Psoas muscle (tissue), 7 donors: ENCODE measurements at regions not wholly inside any gene's neighbourhood (a gene's known extent, or its start where the extent isn't known, plus 50 kb on each side); places are given as distances from the start of the nearest gene placed in this dataset.

ENCODE experiments used
- ATAC-seq, 4 donors: fragments of 200-7000 bp; cut with Tn5 transposase; one replicate each; pipeline ENCODE4 v1.9.1; 2020; ENCODE audit warnings: moderate library complexity in 3 of 4, mild to moderate bottlenecking in 2 of 4
- DNase-seq, 2 donors: peaks; one replicate each; pipeline ENCODE4 v3.0.0-alpha.2; 2020
- H3K27ac ChIP-seq: fragments of 200-600 bp; one replicate; pipeline ENCODE4 v1.8.0; 2022
- H3K27me3 ChIP-seq, 3 donors: fragments of 200-600 bp in 1 of 3; one replicate each; pipeline versions ENCODE4 v1.6.1 to v1.8.0; 2013 to 2022; ENCODE audit warnings: low read length in 2 of 3, mild to moderate bottlenecking in 2 of 3, moderate library complexity in 1 of 3; ENCODE audit not compliant: insufficient read depth in 3 of 3
- H3K36me3 ChIP-seq, 2 donors: fragments of 200-600 bp in 1 of 2; one replicate each; pipeline versions ENCODE4 v1.6.1 to v1.8.0; 2013 to 2022; ENCODE audit warnings: low read depth in 1 of 2, mild to moderate bottlenecking in 1 of 2, moderate library complexity in 1 of 2; ENCODE audit not compliant: insufficient read depth in 1 of 2
- H3K4me1 ChIP-seq: fragments of 200-600 bp; one replicate; pipeline ENCODE4 v1.8.0; 2022
- H3K4me3 ChIP-seq: fragments of 200-600 bp; one replicate; pipeline ENCODE4 v1.8.0; 2022; ENCODE audit warnings: mild to moderate bottlenecking
- H3K9me3 ChIP-seq: fragments of 200-600 bp; one replicate; pipeline ENCODE4 v1.8.0; 2022
- WGBS, 3 donors: extraction: QIAGEN DNeasy Blood & Tissue Kit; methylation state at CpG; one replicate each; pipeline versions ENCODE4 v1.1.6 to v1.1.7; 2013; 5-methylcytosine and 5-hydroxymethylcytosine counted together
- intact Hi-C, 2 donors: fragments of 100-400 bp; cut with DNase I; formaldehyde crosslinking; loops; one replicate each; pipeline versions ENCODE4 v1.11.0 to v1.14.2; 2022
- TF ChIP-seq, protein P1 (sequence below): fragments of 200-600 bp; IDR thresholded peaks from one replicate; pipeline ENCODE4 v1.8.0; 2022; ENCODE audit warnings: antibody characterized with exemption
- donor health status: healthy with polysubstance abuse.
- donor health status: DM: no; HTN: no; CAD: no; lungs with moderate emphysema.
- donor health status: Bipolar disorder and iron deficiency.
- donor health status: healthy.
- donor health status: DM: yes; HTN: yes; CAD: no.
- donor health status: DM: no; HTN: no; CAD: no.
- donor health status: DM: yes; HTN: yes; CAD: no.

DNA sequence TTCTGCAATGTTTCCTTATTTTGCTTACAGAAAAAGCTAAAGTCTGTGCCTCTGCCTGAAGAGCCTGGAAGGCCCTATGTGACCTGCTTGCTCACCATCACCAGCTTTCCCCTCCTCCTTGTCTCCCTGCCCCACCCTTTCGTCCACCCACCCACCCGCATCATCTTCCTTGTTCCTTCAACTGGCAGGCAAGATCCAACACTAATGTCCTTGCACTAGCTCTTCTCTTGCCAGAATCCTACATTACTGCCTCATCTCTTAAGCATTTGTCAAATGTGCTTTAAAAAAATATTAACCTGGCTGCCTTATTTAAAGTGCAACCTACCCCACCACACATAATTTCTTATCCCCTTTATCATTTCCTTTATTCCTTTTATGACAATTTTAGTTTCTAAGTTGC lies 165.1 kb upstream of the PPP3CA start:
- H3K27me3 ChIP-seq = peaks cover 0 to 2% (median 0%) of the 10 kb centered on the region in 3 donors
- DNase-seq (no peak), ATAC-seq (no peak)
- H3K4me1 ChIP-seq = no peaks in the 10 kb centered on the region
- no peaks in the 10 kb centered on the region for H3K36me3 ChIP-seq
- no peak overlapping the region for H3K27ac ChIP-seq
- TF ChIP-seq, protein P1, sequence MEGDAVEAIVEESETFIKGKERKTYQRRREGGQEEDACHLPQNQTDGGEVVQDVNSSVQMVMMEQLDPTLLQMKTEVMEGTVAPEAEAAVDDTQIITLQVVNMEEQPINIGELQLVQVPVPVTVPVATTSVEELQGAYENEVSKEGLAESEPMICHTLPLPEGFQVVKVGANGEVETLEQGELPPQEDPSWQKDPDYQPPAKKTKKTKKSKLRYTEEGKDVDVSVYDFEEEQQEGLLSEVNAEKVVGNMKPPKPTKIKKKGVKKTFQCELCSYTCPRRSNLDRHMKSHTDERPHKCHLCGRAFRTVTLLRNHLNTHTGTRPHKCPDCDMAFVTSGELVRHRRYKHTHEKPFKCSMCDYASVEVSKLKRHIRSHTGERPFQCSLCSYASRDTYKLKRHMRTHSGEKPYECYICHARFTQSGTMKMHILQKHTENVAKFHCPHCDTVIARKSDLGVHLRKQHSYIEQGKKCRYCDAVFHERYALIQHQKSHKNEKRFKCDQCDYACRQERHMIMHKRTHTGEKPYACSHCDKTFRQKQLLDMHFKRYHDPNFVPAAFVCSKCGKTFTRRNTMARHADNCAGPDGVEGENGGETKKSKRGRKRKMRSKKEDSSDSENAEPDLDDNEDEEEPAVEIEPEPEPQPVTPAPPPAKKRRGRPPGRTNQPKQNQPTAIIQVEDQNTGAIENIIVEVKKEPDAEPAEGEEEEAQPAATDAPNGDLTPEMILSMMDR = no peak
- H3K4me3 ChIP-seq = no peak overlapping the region
- intact Hi-C loops = no loop called here
- WGBS, 3 donors = 78 to 94% (median 80%) methylated on average over 2 of the region's 2 CpGs
- no peaks in the 10 kb centered on the region for H3K9me3 ChIP-seq

DNA sequence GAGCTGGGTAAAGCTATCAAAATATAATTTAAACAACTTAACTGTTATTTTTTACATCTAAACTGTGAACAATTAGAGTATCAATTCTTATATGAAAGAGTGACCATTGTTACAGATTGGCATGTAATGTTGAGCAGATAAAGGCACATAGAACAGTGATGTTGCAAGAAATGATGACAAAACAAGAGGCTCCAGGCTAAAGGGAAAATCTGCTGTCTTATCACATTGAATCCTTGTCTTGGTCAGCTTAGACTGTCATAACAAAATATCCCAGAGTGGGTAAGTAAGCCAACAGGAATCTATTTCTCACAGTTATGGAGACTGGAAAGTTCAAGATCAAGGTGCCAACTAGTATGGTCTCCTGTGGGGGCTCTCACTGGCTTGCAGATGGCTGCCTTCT lies 154.1 kb upstream of the PPP3CA start:
- intact Hi-C loops = no loop called here
- TF ChIP-seq, protein P1 = no peak
- Histone ChIP-seq H3K4me3 (no peak overlapping the region), H3K9me3 (no peaks in the 10 kb centered on the region), H3K27me3 (no peaks in the 10 kb centered on the region), H3K36me3 (no peaks in the 10 kb centered on the region), H3K4me1 (no peaks in the 10 kb centered on the region), H3K27ac (no peak overlapping the region)
- no peak for ATAC-seq
- DNase-seq = no peak

DNA sequence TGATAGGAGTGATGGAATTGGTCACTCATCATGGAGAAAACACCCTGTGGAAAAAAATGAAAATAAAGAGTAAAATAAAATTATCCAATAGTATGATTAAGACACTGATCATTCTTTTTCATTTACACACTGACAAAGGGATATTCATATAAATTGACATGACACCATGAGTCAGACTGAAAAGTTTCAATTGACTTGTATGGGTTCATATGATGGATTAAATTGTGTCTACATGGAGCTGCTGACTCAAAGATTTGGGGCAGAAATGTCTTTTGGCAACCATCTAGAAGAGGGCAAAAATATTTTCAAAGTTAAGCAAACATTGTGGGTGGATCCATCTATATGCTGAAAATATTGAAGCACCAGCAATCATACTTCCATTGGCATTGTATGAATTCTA lies 153.4 kb upstream of the PPP3CA start:
- Histone ChIP-seq H3K36me3 (no peaks in the 10 kb centered on the region), H3K9me3 (no peaks in the 10 kb centered on the region), H3K27me3 (no peaks in the 10 kb centered on the region), H3K4me1 (no peaks in the 10 kb centered on the region), H3K27ac (no peak overlapping the region), H3K4me3 (no peak overlapping the region)
- intact Hi-C loops = no loop called here
- TF ChIP-seq, protein P1 = no peak
- DNase-seq (no peak), ATAC-seq (no peak)

DNA sequence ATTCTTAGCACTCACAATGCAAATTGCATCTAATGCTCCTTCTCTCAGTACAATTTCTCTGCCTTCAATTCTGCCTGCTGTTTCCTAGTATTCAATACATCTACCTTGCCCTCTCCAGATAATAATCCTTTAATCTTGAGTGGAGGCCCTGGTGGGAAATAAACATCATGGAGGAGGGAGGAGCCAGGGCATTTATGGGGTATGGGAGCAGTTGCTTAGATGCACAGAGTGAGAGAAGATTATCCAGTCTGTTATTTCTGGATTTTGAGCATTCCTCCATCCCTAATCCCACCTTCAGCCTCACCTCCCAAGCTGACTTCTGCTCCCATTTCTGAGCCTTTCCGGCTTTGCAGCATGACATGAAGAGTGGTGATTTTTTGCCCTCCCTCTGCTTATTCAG lies 127.9 kb upstream of the PPP3CA start:
- ATAC-seq (no peak), DNase-seq (no peak)
- no peaks in the 10 kb centered on the region for H3K36me3 ChIP-seq
- H3K4me3 ChIP-seq = no peak overlapping the region
- no peak overlapping the region for H3K27ac ChIP-seq
- H3K9me3 ChIP-seq = no peaks in the 10 kb centered on the region
- no peaks in the 10 kb centered on the region for H3K27me3 ChIP-seq
- TF ChIP-seq, protein P1 = no peak
- no peaks in the 10 kb centered on the region for H3K4me1 ChIP-seq
- WGBS, 3 donors = 58 to 68% (median 64%) methylated on average over 1 of the region's 1 CpG
- intact Hi-C loops = no loop called here

DNA sequence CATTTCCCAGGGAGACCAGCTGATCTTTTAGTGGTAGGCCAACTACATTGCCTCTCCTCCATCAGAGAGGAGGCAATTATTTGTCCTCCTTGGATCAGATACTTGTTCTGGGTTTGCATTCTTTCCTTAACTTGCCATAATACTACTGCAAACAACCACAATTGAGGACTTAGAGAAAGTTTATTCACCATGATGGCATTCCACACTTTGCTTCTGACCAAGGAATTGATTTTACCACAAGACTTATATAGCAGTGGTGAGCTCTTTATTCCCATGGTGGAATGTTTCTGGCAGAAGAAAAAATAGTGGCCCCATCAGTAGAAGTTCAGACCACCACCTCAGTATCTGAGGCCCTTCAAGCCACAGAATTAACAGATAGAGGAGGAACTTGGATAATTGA lies 123.9 kb upstream of the PPP3CA start:
- no peak overlapping the region for H3K27ac ChIP-seq
- ATAC-seq (no peak), DNase-seq (no peak)
- no peak overlapping the region for H3K4me3 ChIP-seq
- intact Hi-C loops = no loop called here
- H3K27me3 ChIP-seq = no peaks in the 10 kb centered on the region
- H3K36me3 ChIP-seq = no peaks in the 10 kb centered on the region
- TF ChIP-seq, protein P1 = no peak
- no peaks in the 10 kb centered on the region for H3K9me3 ChIP-seq
- H3K4me1 ChIP-seq = no peaks in the 10 kb centered on the region
